ENCODE measurements at regions not wholly inside any gene's neighbourhood (a gene's known extent, or its start where the extent isn't known, plus 50 kb on each side); places are given as distances from the start of the nearest gene placed in this dataset.

DNA sequence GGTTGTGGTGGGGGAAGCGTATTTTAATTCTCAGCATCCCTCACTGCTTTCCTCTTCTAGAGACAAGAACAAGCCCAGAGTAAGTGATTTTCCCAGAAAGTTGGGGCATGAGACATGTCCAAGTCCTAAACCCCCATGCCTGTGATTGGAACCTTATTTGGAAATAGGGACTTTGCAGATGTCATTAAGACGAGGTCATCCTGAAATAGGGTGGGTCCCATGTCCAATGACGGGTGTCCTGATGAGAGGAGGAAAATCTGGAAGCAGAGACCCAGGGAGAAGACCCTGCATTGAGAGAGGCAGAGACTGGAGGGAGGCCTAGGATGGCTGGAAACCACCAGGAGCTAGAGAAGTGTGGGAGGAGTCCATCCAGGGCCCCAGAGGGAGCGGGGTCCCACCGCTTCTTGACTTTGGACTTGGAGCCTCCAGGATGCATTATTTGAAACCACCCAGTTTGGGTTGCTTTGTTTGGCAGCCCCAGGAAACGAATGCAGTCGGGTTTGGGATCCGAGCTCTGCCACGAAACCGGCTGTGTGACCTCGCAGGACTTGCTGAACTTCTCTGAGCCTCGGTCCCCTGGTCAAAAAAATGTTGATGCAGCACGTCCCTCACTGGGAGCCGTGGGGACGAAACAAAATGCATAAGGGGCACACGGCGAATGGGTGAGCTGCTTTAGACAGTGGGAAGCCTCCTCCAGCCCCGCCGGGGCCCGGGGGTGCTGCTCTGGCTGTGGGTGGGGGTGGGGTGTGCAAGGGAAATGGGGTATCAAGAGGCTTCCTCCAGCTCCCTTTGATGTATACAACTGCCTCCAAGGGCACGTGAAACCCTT is 113.9 kb downstream of the CPZ start:
- intact Hi-C loops (cut with micrococcal nuclease): no loop called here
- peaks cover 7% of the 10 kb centered on the region for H3K9me3 Mint-ChIP-seq (ENCODE audit: unreplicated experiment)
- ChIA-PET POLR2A (no interaction called here), CTCF (interaction anchor here (0.9 to 1.1 kb wide), 2 partner anchors 12 to 238 kb away, joined by 4 read pairs; no protein-coding TSS in a partner anchor)
- H3K4me1 Mint-ChIP-seq (ENCODE audit: insufficient read depth, unreplicated experiment): no peaks in the 10 kb centered on the region
- no TSS peak for BruUV-seq (replicated peaks)
- no peak for DNase-seq (ENCODE audit: unreplicated experiment)
- H3K27ac Mint-ChIP-seq (ENCODE audit: low read depth, unreplicated experiment): no peak overlapping the region
- no peaks in the 10 kb centered on the region for H3K36me3 Mint-ChIP-seq (ENCODE audit: insufficient read depth, unreplicated experiment)
- H3K27me3 Mint-ChIP-seq (ENCODE audit: insufficient read depth, unreplicated experiment): no peaks in the 10 kb centered on the region
- no peak overlapping the region for H3K4me3 Mint-ChIP-seq (ENCODE audit: unreplicated experiment)
- no peak for TF ChIP-seq CTCF (IDR thresholded peaks at IDR 0.05; ENCODE audit: unreplicated experiment)

DNA sequence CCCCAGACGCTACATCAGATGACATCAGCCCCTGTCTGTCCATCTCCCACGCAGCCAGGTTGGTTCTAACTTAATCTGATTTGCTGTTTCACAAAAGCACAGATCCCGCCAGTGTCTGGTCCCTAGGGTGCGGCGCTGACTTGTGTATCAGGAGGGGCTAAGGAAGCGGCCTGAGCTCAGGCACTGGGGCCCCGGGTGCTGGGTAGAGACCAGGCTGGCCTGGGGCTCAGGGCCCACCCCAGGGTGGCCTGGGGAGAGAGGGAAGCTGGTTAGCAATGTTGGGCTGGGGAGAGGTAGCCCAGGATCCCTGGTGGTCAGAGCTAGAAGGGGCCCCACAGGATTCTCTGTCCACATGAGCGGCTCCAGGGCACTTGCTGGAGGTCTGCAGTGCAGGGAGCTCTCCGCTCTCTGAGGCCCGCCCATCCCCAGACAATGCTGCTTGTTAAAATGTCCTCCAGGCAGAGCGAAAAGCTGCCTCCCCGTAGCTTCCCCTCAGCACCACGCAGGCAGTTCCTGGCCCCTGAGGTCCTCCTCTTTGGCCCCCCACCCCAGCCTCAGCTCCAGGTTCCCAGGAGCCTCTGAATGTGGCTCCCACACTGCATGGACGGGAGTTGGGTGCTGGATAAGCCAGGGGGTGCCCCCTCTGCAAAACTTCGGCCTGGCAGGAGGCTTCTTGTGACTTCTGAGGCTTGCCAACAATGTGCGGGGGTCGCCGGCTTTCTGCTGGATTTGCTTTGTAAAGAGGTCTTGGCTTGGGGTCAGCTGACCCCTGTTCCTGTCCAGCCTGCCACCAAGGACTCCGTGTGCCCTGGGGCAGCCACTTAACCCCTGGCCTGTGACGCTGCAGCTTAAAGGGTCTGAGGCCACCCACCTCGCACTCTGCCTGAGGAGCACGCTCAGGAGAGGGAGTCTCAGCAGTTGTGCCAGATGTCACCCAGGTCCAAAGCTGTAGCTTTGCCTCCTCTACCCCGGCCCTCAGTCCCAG is 112.9 kb downstream of the CPZ start:
- Mint-ChIP-seq H3K4me3 (ENCODE audit: unreplicated experiment) (no peak overlapping the region), H3K4me1 (ENCODE audit: insufficient read depth, unreplicated experiment) (no peaks in the 10 kb centered on the region), H3K36me3 (ENCODE audit: insufficient read depth, unreplicated experiment) (no peaks in the 10 kb centered on the region), H3K9me3 (ENCODE audit: unreplicated experiment) (peaks cover 7% of the 10 kb centered on the region), H3K27me3 (ENCODE audit: insufficient read depth, unreplicated experiment) (peaks cover 8% of the 10 kb centered on the region), H3K27ac (ENCODE audit: low read depth, unreplicated experiment) (no peak overlapping the region)
- BruUV-seq (replicated peaks): no TSS peak
- no peak for TF ChIP-seq CTCF (IDR thresholded peaks at IDR 0.05; ENCODE audit: unreplicated experiment)
- intact Hi-C loops (cut with micrococcal nuclease): no loop called here
- CTCF ChIA-PET: interaction anchor here (0.6 kb wide), 1 partner anchor 212 kb away, joined by 4 read pairs; no protein-coding TSS in a partner anchor
- POLR2A ChIA-PET: no interaction called here
- no peak for DNase-seq (ENCODE audit: unreplicated experiment)

DNA sequence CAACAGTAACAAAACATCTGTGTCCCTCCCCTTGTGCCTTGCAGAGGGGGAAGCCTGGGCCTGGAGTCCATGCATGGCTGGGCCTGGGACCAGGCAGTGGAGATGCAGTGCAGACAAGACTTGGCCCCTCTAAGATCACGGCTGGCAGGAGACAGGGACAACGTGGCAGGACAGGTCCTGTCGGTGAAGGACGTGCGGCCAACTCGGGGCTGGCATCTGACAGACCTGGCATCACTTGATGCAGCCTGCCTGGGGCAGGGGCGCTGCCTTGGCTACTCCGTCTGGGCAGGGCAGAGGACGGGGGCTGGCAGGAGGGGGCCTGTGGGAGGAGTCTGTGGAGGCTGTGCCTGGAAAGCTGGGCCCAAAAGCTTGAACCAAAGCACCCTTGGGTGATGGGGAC is 112.1 kb downstream of the CPZ start:
- peaks cover 3% of the 10 kb centered on the region for H3K9me3 Mint-ChIP-seq (ENCODE audit: unreplicated experiment)
- no peaks in the 10 kb centered on the region for H3K36me3 Mint-ChIP-seq (ENCODE audit: insufficient read depth, unreplicated experiment)
- DNase-seq (ENCODE audit: unreplicated experiment): no peak
- BruUV-seq (replicated peaks): no TSS peak
- POLR2A ChIA-PET: no interaction called here
- intact Hi-C loops (cut with micrococcal nuclease): no loop called here
- H3K27me3 Mint-ChIP-seq (ENCODE audit: insufficient read depth, unreplicated experiment): peaks cover 17% of the 10 kb centered on the region
- H3K27ac Mint-ChIP-seq (ENCODE audit: low read depth, unreplicated experiment): no peak overlapping the region
- H3K4me3 Mint-ChIP-seq (ENCODE audit: unreplicated experiment): no peak overlapping the region
- H3K4me1 Mint-ChIP-seq (ENCODE audit: insufficient read depth, unreplicated experiment): no peaks in the 10 kb centered on the region
- CTCF ChIA-PET: no interaction called here
- no peak for TF ChIP-seq CTCF (IDR thresholded peaks at IDR 0.05; ENCODE audit: unreplicated experiment)

- Mint-ChIP-seq H3K4me1 (ENCODE audit: insufficient read depth, unreplicated experiment) (no peaks in the 10 kb centered on the region), H3K9me3 (ENCODE audit: unreplicated experiment) (no peaks in the 10 kb centered on the region), H3K27me3 (ENCODE audit: insufficient read depth, unreplicated experiment) (peaks cover 22% of the 10 kb centered on the region), H3K36me3 (ENCODE audit: insufficient read depth, unreplicated experiment) (no peaks in the 10 kb centered on the region), H3K4me3 (ENCODE audit: unreplicated experiment) (no peak overlapping the region), H3K27ac (ENCODE audit: low read depth, unreplicated experiment) (no peak overlapping the region)
- POLR2A ChIA-PET: no interaction called here
- BruUV-seq (replicated peaks): no TSS peak
- intact Hi-C loops (cut with micrococcal nuclease): no loop called here
- DNase-seq (ENCODE audit: unreplicated experiment): no peak
- CTCF ChIA-PET: interaction anchor here (0.9 kb wide), 1 partner anchor 1312 kb away, joined by 3 read pairs; no protein-coding TSS in a partner anchor
- TF ChIP-seq CTCF (IDR thresholded peaks at IDR 0.05; ENCODE audit: unreplicated experiment): no peak
Observed at GRCh38 chr4:8703857-8704495, 111.4 kb downstream of the CPZ start.

All from MCF 10A (cell line).